ENCODE measurements at regions not wholly inside any gene's neighbourhood (a gene's known extent, or its start where the extent isn't known, plus 50 kb on each side); places are given as distances from the start of the nearest gene placed in this dataset.

DNA sequence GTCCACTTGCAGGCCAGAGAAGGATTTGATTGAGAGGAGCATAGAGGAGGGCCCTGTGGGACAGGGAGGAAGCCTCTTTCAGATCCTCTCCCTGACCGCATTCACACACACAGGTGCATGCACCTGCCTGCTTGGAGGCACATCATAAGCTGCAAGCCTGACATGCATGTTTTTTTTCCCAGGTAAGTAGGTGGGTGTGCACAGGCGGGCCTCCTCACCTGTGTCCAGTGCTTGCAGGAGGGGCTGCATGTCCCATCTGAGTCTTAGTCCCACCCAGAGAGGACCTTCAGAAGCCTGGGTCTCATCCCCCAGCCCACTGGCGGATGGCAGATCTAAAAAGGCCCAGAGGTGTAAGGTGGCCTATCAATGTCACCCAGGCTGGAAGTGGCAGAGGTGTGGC is 130.8 kb downstream of the TMEM132E start:
- no peak for TF ChIP-seq CTCF (IDR thresholded peaks at IDR 0.05)
- TF ChIP-seq POLR2A (IDR thresholded peaks at IDR 0.05), result no peak
